HS-5 (cell line): ENCODE measurements at regions not wholly inside any gene's neighbourhood (a gene's known extent, or its start where the extent isn't known, plus 50 kb on each side); places are given as distances from the start of the nearest gene placed in this dataset.

Experiments used
- DNase-seq: peaks from one replicate; pipeline ENCODE4 v3.0.0-alpha.2; 2012; ENCODE audit warnings: low read depth

- no peak for DNase-seq
These were observed 207.2 kb upstream of the NAALADL2 start for GRCh38 chr3:174651951-174652350.

- DNase-seq = no peak
These were observed 199.6 kb upstream of the NAALADL2 start for GRCh38 chr3:174659511-174659910.

- no peak for DNase-seq
These were observed 196.5 kb upstream of the NAALADL2 start for GRCh38 chr3:174662653-174663052.

GRCh38 chr3:174667386-174667785 lies 191.7 kb upstream of the NAALADL2 start:
- no peak for DNase-seq

- DNase-seq = no peak
These were observed 183.7 kb upstream of the NAALADL2 start for GRCh38 chr3:174675406-174675805.

GRCh38 chr3:174681784-174682183 lies 177.3 kb upstream of the NAALADL2 start:
- DNase-seq = no peak

- no peak for DNase-seq
These were observed 173.3 kb upstream of the NAALADL2 start for GRCh38 chr3:174685796-174686195.

GRCh38 chr3:174697310-174697709 lies 161.8 kb upstream of the NAALADL2 start:
- DNase-seq = no peak

GRCh38 chr3:174700736-174701135 lies 158.4 kb upstream of the NAALADL2 start:
- DNase-seq = no peak

- DNase-seq = no peak
These were observed 148.5 kb upstream of the NAALADL2 start for GRCh38 chr3:174710612-174711011.

- DNase-seq = no peak
These were observed 143.7 kb upstream of the NAALADL2 start for GRCh38 chr3:174715386-174715785.

- no peak for DNase-seq
These were observed 142.1 kb upstream of the NAALADL2 start for GRCh38 chr3:174716956-174717505.

GRCh38 chr3:174720717-174721116 lies 138.4 kb upstream of the NAALADL2 start:
- no peak for DNase-seq

- DNase-seq = no peak
These were observed 133.8 kb upstream of the NAALADL2 start for GRCh38 chr3:174725303-174725702.

- no peak for DNase-seq
These were observed 121.2 kb upstream of the NAALADL2 start for GRCh38 chr3:174737966-174738365.

- DNase-seq = no peak
These were observed 110.0 kb upstream of the NAALADL2 start for GRCh38 chr3:174749143-174749542.

- no peak for DNase-seq
These were observed 103.0 kb upstream of the NAALADL2 start for GRCh38 chr3:174755833-174756829.

GRCh38 chr3:174758943-174759342 lies 100.2 kb upstream of the NAALADL2 start:
- DNase-seq = no peak

- DNase-seq = no peak
These were observed 91.7 kb upstream of the NAALADL2 start for GRCh38 chr3:174767406-174767805.

GRCh38 chr3:174767853-174768382 lies 91.2 kb upstream of the NAALADL2 start:
- DNase-seq = no peak

- DNase-seq = no peak
These were observed 90.0 kb upstream of the NAALADL2 start for GRCh38 chr3:174769171-174769570.

- DNase-seq = no peak
These were observed 83.5 kb upstream of the NAALADL2 start for GRCh38 chr3:174775603-174776002.

- DNase-seq = no peak
These were observed 83.0 kb upstream of the NAALADL2 start for GRCh38 chr3:174776123-174776522.
